Stomach smooth muscle (tissue), 2 donors: ENCODE measurements at regions not wholly inside any gene's neighbourhood (a gene's known extent, or its start where the extent isn't known, plus 50 kb on each side); places are given as distances from the start of the nearest gene placed in this dataset.
"Not testable (repeated sequence)": the region's sequence is repeated elsewhere in the genome, so short reads cannot be mapped to it uniquely, and the experiment has no call there.

Experiments
- H3K27ac ChIP-seq: one replicate; pipeline ENCODE4 v1.7.0; 2013; ENCODE audit warnings: mild to moderate bottlenecking, low read length, inconsistent platforms
- H3K27me3 ChIP-seq, 2 donors: one replicate each; pipeline ENCODE4 v1.7.0; 2013; ENCODE audit warnings: low read length in 2 of 2; ENCODE audit not compliant: insufficient read depth in 2 of 2, control insufficient read depth in 1 of 2
- H3K36me3 ChIP-seq, 2 donors: one replicate each; pipeline ENCODE4 v1.7.0; 2013; ENCODE audit warnings: low read length in 2 of 2; ENCODE audit not compliant: control insufficient read depth in 2 of 2, insufficient read depth in 2 of 2
- H3K4me1 ChIP-seq: one replicate; pipeline ENCODE4 v1.7.0; 2013; ENCODE audit warnings: low read length; ENCODE audit not compliant: control insufficient read depth, insufficient read depth
- H3K4me3 ChIP-seq, 2 donors: one replicate each; pipeline ENCODE4 v1.7.0; 2013; ENCODE audit warnings: low read length in 2 of 2
- H3K9ac ChIP-seq, 2 donors: one replicate each; pipeline ENCODE4 v1.7.0; 2013; ENCODE audit warnings: low read length in 2 of 2, mild to moderate bottlenecking in 1 of 2
- H3K9me3 ChIP-seq, 2 donors: one replicate each; pipeline ENCODE4 v1.7.0; 2013; ENCODE audit warnings: low read length in 2 of 2; ENCODE audit not compliant: control insufficient read depth in 2 of 2
- donor health status: healthy.
- donor health status: Pancreatic carcinoma.

DNA sequence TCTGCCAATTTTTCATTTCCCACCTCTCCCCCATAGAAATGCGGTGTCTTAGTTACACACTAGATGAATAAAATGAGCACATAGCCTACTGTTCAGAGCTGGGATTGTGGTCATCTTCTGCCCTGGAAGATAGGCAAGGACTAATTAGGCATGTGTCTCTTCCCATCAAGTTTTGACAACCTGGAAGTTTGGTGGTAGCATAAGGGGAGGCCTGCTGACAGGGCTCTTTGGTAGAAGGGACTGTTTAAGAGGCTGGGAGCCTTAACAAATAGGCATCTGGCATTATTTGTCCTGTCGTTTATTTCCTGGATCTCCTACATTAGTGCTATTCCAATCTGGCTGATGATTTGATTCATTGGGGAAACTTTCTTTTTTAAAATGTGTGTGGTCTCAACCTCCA is 512.3 kb downstream of the ZNF385D start:
- Histone ChIP-seq H3K27ac (no peak overlapping the region), H3K9ac (no peak overlapping the region), H3K4me3 (no peak overlapping the region), H3K9me3 (no peaks in the 10 kb centered on the region), H3K4me1 (no peaks in the 10 kb centered on the region), H3K27me3 (no peaks in the 10 kb centered on the region), H3K36me3 (no peaks in the 10 kb centered on the region)

DNA sequence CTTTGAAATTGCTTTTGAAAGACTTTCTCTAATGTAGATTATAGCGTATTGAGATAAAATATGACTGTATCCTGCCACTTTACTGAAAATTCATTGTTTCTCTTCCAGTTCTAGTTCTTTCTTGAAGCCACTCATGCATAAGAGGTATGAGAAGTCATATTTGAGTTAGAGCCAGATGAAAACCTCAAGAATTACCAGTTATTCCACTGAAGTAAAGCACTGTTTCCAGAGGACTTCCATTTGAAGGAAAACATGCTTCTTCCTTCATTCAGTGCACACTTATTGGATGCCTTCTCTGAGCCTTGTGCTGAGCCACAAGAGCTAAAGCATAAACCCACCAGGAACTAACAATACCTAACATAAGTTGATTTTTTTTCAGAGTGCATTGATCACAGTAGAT is 513.4 kb downstream of the ZNF385D start:
- no peaks in the 10 kb centered on the region for H3K4me1 ChIP-seq
- no peak overlapping the region for H3K27ac ChIP-seq
- no peak overlapping the region for H3K9ac ChIP-seq
- no peaks in the 10 kb centered on the region for H3K36me3 ChIP-seq
- no peaks in the 10 kb centered on the region for H3K9me3 ChIP-seq
- H3K4me3 ChIP-seq = no peak overlapping the region
- no peaks in the 10 kb centered on the region for H3K27me3 ChIP-seq

DNA sequence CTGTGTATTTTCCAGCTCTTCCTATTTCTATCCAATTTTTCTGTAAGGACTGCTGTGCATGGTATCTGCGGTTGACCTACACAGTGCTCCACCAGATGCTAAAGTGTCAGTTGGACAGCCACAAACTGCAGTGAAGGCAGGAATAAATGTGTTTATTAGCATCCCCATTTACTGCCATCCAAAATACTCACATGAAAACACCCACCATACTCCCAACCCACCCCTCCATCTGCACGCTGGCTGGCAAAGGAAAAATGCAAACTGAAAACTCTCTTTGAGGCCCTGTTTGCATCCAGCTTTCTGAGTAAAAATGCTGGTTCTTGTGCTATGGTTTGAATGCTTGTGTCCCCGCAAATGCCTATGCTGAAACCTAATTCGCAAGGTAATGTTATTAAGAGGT is 515.5 kb downstream of the ZNF385D start:
- H3K27me3 ChIP-seq = no peaks in the 10 kb centered on the region
- H3K4me1 ChIP-seq = no peaks in the 10 kb centered on the region
- H3K36me3 ChIP-seq = no peaks in the 10 kb centered on the region
- H3K4me3 ChIP-seq = no peak overlapping the region
- H3K9ac ChIP-seq = no peak overlapping the region
- H3K9me3 ChIP-seq = no peaks in the 10 kb centered on the region
- no peak overlapping the region for H3K27ac ChIP-seq

GRCh38 chr3:21234933-21235332 is 516.1 kb downstream of the ZNF385D start:
- Histone ChIP-seq H3K27me3 (no peaks in the 10 kb centered on the region), H3K9ac (no peak overlapping the region), H3K9me3 (no peaks in the 10 kb centered on the region), H3K36me3 (no peaks in the 10 kb centered on the region), H3K27ac (no peak overlapping the region), H3K4me3 (no peak overlapping the region), H3K4me1 (no peaks in the 10 kb centered on the region)

DNA sequence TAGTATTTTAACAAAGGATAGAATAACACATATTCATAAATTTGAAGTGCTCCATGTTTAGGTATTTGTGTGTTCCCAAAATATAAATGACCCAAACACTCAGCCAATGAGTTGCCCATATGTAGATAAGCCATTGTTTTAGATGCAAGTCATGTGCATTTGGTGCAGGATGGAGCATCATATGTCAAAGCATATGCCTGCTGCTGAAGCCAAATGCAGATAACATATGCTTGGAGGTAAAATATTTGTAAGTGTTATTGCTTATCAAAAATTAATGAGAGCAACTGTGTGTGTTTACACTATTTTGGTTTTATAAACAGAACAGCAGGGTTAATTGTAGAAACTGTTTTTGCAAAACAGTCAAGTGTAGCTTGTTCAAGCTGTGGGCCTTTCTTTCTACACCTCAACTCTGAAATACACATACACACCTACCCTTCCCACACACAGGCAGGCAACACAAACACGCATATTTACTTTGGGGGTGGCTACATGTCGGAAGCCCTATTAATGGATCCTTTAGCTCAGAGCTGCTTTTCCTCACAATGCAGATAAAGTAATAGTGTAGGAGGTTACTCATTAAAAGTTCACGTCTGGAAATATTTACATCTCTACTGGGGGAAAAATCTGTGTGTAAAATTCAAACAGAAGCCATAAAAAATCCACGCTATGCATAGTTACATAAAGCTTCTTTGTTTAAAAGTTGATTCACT is 521.4 kb downstream of the ZNF385D start:
- H3K27ac ChIP-seq = no peak overlapping the region

DNA sequence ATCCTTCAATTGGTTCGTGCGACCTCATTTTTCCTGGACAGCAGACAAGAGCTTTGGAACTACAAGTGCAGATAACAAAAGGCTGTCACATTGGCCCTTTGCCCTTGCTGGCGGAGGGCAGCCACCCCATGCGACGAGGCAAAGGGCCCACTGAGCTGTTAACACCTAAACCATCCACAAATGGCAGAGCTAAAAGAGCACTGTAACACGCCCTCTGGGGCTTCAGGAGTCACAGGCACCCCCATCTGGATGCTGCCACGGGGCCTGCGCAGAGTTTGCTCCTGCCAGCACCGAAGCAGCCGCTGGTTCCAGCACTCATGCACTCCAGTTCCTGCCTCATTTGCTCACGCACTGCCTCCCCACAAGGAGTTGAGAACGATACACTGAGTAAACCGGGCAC is 524.9 kb downstream of the ZNF385D start:
- Histone ChIP-seq H3K9me3 (no peaks in the 10 kb centered on the region), H3K4me3 (no peak overlapping the region), H3K9ac (no peak overlapping the region), H3K27ac (no peak overlapping the region), H3K27me3 (no peaks in the 10 kb centered on the region), H3K4me1 (no peaks in the 10 kb centered on the region), H3K36me3 (no peaks in the 10 kb centered on the region)

More for the DNA sequence above, 521.4 kb downstream of the ZNF385D start:
- Histone ChIP-seq H3K9me3 (no peaks in the 10 kb centered on the region), H3K4me3 (no peak overlapping the region), H3K9ac (no peak overlapping the region), H3K36me3 (no peaks in the 10 kb centered on the region), H3K27me3 (no peaks in the 10 kb centered on the region), H3K4me1 (no peaks in the 10 kb centered on the region)

DNA sequence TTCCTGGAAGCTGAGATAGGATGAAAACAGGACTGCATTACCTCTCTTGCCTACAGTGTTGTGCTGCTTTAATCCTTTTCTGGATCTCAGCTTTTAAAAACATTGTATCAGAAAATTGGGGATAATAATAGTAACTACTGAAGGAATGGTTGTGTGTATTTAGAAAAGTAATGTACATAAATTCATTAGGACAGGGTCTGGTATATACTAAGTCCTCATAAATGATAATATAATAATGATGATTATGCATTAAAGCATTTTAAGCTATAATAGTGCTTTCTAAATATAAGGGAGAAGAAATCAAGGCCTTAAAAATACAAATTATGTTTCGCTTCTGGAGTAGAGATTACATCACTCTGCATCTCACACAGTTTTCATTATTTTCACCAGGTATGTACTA is 530.1 kb downstream of the ZNF385D start:
- Histone ChIP-seq H3K27me3 (no peaks in the 10 kb centered on the region), H3K36me3 (no peaks in the 10 kb centered on the region), H3K27ac (no peak overlapping the region), H3K4me1 (no peaks in the 10 kb centered on the region), H3K9me3 (no peaks in the 10 kb centered on the region), H3K9ac (no peak overlapping the region), H3K4me3 (no peak overlapping the region)

GRCh38 chr3:21216598-21216997 is 534.4 kb downstream of the ZNF385D start:
- Histone ChIP-seq H3K27me3 (no peaks in the 10 kb centered on the region), H3K4me1 (no peaks in the 10 kb centered on the region), H3K27ac (no peak overlapping the region), H3K9me3 (peaks cover 0 to 2% of the 10 kb centered on the region in 2 donors), H3K36me3 (no peaks in the 10 kb centered on the region), H3K9ac (no peak overlapping the region), H3K4me3 (no peak overlapping the region)

GRCh38 chr3:21204122-21204521 is 546.9 kb downstream of the ZNF385D start:
- H3K4me1 ChIP-seq, H3K4me3 ChIP-seq, H3K36me3 ChIP-seq, H3K27me3 ChIP-seq, H3K9me3 ChIP-seq, H3K27ac ChIP-seq, H3K9ac ChIP-seq: not testable (repeated sequence)

GRCh38 chr3:21195203-21195602 is 555.8 kb downstream of the ZNF385D start:
- no peak overlapping the region for H3K27ac ChIP-seq
- no peaks in the 10 kb centered on the region for H3K27me3 ChIP-seq
- no peak overlapping the region for H3K9ac ChIP-seq
- H3K36me3 ChIP-seq = no peaks in the 10 kb centered on the region
- H3K9me3 ChIP-seq = no peaks in the 10 kb centered on the region
- H3K4me3 ChIP-seq = no peak overlapping the region
- no peaks in the 10 kb centered on the region for H3K4me1 ChIP-seq

DNA sequence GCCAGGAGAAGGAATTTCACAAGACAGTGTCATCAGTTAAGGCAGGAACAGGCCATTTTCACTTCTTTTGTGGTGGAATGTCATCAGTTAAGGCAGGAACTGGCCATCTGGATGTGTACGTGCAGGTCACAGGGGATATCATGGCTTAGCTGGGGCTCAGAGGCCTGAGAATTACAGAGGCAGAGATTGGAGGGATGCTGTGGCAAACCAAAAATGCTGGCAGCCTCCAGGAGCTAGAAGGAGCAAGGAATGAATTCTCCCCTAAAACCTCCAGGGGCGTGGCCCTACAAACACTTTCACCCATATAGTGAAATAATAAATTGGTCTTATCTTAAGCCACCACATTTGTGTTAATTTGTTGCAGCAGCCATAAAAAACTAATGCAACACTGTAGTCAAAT is 557.0 kb downstream of the ZNF385D start:
- not testable (repeated sequence) for H3K9ac ChIP-seq, H3K9me3 ChIP-seq, H3K36me3 ChIP-seq, H3K27ac ChIP-seq, H3K4me1 ChIP-seq, H3K27me3 ChIP-seq, H3K4me3 ChIP-seq
